ENCODE measurements at regions not wholly inside any gene's neighbourhood (a gene's known extent, or its start where the extent isn't known, plus 50 kb on each side); places are given as distances from the start of the nearest gene placed in this dataset.
"Not testable (repeated sequence)": the region's sequence is repeated elsewhere in the genome, so short reads cannot be mapped to it uniquely, and the experiment has no call there.

DNA sequence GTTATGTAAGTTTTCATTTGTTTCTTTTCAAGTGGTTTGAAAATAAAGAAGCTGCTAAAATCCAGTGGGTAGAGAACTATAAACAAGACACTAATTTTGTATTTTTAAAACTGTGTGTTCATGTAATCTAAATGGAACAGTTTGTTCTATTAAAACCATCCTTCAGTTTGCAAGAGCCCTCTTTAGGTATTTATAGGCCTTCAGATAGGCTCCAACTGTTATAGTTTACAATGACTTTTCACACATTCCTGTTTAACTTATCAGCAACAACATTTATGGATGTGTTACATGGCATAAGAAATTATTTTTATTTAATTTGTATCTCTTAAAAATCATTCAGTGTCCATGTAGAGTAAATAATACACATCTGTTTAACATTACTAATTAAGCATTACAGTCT, 126.7 kb upstream of the SLCO6A1 start:
- Mint-ChIP-seq H3K4me1 (no peaks in the 10 kb centered on the region), H3K36me3 (no peaks in the 10 kb centered on the region), H3K9me3 (peaks cover 0 to 5% (median 0%) of the 10 kb centered on the region in 7 donors), H3K4me3 (no peak overlapping the region), H3K27me3 (no peaks in the 10 kb centered on the region), H3K27ac (no peak overlapping the region)
- no peak for DNase-seq
- no peak for ATAC-seq (ENCODE audit: low read depth in 2 of 2)

DNA sequence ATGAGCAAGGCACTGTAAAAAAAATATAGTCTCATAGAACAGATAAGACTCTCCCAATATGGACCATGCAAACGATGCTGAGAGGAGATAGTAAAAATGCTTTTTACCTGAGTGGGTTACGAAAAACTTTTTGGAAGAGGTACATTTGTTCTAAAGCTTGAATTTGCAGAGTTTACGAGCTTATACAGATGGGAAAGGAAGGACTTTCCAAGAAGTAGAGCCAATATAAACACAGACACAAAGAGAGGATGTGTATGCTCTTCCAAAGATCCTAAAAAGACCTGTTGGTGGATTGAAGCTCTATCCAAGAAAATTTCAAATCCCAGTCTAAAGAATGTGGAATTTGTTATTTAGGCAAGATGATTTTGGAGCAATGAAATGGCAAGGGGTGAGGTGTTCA, 127.1 kb upstream of the SLCO6A1 start:
- DNase-seq (no peak), ATAC-seq (ENCODE audit: low read depth in 2 of 2) (no peak)
- no peaks in the 10 kb centered on the region for H3K36me3 Mint-ChIP-seq
- H3K27ac Mint-ChIP-seq, result no peak overlapping the region
- H3K4me3 Mint-ChIP-seq, result no peak overlapping the region
- peaks cover 0 to 5% (median 0%) of the 10 kb centered on the region in 7 donors for H3K9me3 Mint-ChIP-seq
- no peaks in the 10 kb centered on the region for H3K27me3 Mint-ChIP-seq
- H3K4me1 Mint-ChIP-seq, result no peaks in the 10 kb centered on the region

DNA sequence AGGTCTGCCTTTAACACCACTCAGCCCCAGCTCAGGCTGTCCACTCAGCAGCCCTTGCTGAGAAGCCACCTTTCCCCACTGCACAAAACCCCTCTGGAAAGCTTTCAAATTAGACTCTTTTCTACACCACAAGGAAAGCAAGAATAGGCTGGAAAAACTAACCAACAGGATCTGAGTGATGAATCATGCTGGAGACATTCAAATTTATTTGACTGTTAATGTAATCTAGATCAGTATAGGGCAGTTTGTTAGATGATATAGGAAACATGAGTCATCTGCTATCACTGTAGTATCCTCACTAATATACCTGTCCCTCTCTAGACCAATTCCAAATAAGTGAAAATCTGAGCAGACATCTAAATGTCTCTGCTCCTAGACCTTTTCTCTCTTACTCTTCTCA, 127.8 kb upstream of the PAM start:
- no peak overlapping the region for H3K27ac Mint-ChIP-seq
- H3K9me3 Mint-ChIP-seq, result peaks cover under 1 to 6% (median 4%) of the 10 kb centered on the region in 7 donors
- no peaks in the 10 kb centered on the region for H3K4me1 Mint-ChIP-seq
- no peaks in the 10 kb centered on the region for H3K27me3 Mint-ChIP-seq
- DNase-seq (no peak), ATAC-seq (ENCODE audit: low read depth in 2 of 2) (no peak)
- H3K4me3 Mint-ChIP-seq, result no peak overlapping the region
- no peaks in the 10 kb centered on the region for H3K36me3 Mint-ChIP-seq

DNA sequence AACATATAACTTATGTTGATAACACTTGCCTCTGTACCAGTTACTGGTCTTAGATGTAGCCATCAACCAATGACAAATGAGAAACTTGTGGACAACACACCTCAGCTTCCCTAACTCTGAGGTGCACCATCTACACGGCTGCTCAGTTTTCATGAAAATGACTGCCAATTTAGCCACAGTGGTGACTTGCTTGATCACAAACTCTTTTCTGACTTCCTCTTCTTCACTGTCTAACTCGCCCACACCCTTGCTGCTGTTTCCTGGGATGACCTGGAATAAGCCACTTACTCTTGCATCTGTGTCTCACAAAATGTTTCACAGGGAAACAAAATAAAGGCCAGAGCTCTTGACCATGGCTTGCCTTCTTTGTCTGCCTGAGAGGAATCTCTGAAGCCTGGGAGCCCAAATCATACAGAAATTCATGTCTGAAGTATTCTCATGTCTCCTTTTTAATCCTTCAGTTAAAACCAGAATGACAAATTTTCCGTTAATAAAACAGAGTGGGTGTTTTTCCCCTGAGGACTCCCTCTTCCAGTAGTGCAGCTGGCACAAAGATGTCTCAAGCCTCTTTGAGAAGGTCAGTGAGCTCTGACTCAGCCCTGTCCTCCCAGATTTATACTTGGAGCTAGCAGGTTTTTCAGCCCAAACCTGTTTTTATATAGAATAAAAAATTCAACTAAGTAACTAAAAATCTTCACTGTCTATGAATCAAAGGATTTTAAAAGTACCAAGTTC, 126.5 kb upstream of the PAM start:
- H3K36me3 Mint-ChIP-seq, result no peaks in the 10 kb centered on the region
- H3K27ac Mint-ChIP-seq, result no peak overlapping the region
- peaks cover 3 to 15% (median 10%) of the 10 kb centered on the region in 7 donors for H3K9me3 Mint-ChIP-seq
- H3K4me3 Mint-ChIP-seq, result no peak overlapping the region
- no peak for DNase-seq
- H3K27me3 Mint-ChIP-seq, result no peaks in the 10 kb centered on the region
- no peak for ATAC-seq (ENCODE audit: low read depth in 2 of 2)
- H3K4me1 Mint-ChIP-seq, result no peaks in the 10 kb centered on the region

DNA sequence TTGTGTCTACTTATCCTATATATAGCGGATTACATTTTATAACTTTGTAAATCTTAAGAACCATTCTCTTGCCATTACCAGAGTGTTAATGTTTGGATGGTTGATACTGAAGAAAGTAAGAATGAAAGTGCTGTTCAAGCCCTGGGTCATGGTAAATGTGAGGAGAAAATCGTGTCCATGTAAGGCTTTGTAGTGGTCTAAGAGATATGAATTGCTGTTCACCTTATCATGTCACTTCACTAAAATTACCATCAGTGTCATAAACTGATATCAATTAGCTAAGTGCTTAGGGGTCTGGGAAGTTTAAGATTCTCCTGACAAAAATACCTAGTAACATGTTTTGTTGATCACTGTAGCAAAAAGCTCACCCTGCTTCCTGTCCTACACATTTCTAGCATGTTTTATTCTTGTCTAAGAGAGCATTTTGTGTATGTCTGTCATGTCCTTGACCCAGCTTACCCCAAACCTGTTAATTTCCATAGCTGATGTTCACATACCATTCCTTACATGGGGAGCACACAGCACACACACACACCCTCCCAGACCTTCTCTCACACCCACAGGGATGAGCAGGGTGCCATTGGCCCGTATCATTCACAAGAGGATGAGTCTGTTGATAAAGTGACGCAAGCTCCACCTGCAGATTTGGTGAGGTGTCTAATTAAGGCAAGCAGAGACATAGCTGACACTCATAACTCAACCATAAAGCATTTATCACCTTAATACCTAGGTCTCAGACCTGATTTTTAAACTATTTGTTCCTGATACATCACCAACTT, 125.1 kb upstream of the PAM start:
- Mint-ChIP-seq H3K36me3 (no peaks in the 10 kb centered on the region), H3K9me3 (peaks cover 3 to 17% (median 13%) of the 10 kb centered on the region in 7 donors), H3K4me3 (no peak overlapping the region), H3K4me1 (no peaks in the 10 kb centered on the region), H3K27ac (no peak overlapping the region), H3K27me3 (no peaks in the 10 kb centered on the region)
- no peak for ATAC-seq (ENCODE audit: low read depth in 2 of 2)
- DNase-seq, result no peak

DNA sequence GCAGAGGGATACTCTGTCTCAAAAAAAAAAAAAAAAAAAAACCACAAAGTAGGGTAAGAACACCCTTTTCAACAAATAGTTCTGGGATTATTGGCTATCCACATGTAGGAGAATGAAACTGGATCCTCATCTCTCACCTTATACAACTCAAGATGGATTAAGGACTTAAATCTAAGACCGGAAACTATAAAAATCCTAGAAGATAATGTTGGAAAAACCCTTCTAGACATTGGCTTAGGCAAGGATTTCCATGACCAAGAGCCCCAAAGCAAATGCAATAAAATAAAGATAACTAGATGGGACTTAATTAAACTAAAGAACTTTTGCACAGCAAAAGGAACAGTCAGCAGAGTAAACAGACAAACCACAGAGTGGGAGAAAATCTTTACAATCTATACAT, 119.7 kb upstream of the PAM start:
- not testable (repeated sequence) for H3K36me3 Mint-ChIP-seq; DNase-seq; H3K27ac Mint-ChIP-seq; H3K27me3 Mint-ChIP-seq; ATAC-seq (ENCODE audit: low read depth in 2 of 2); H3K4me3 Mint-ChIP-seq; H3K4me1 Mint-ChIP-seq
- peaks cover 3 to 17% (median 13%) of the 10 kb centered on the region in 7 donors for H3K9me3 Mint-ChIP-seq

DNA sequence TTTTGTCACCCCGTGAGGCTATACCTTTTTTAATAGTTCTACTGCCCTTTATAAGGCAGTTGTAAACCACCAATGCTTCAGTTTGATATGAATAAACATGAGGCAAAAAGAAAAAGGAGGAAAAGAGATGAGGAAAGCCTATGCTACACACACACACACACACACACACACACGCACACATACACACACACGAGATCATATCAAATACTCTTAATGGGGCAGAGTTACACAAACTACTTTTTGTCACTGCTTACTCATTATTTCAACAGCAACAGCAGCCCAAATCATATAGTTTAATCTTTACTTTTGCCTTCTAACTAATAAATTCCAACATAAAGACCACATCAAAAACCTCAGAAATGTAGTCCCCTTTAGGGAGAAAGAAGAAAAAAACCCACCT, 116.8 kb upstream of the PAM start:
- Mint-ChIP-seq H3K36me3 (peaks cover 0 to 4% of the 10 kb centered on the region in 2 donors), H3K27ac (no peak overlapping the region), H3K9me3 (peaks cover 3 to 15% (median 10%) of the 10 kb centered on the region in 7 donors), H3K4me1 (no peaks in the 10 kb centered on the region), H3K4me3 (no peak overlapping the region), H3K27me3 (peaks cover 0 to 8% (median under 1%) of the 10 kb centered on the region in 3 donors)
- no peak for DNase-seq
- ATAC-seq (ENCODE audit: low read depth in 2 of 2), result no peak

DNA sequence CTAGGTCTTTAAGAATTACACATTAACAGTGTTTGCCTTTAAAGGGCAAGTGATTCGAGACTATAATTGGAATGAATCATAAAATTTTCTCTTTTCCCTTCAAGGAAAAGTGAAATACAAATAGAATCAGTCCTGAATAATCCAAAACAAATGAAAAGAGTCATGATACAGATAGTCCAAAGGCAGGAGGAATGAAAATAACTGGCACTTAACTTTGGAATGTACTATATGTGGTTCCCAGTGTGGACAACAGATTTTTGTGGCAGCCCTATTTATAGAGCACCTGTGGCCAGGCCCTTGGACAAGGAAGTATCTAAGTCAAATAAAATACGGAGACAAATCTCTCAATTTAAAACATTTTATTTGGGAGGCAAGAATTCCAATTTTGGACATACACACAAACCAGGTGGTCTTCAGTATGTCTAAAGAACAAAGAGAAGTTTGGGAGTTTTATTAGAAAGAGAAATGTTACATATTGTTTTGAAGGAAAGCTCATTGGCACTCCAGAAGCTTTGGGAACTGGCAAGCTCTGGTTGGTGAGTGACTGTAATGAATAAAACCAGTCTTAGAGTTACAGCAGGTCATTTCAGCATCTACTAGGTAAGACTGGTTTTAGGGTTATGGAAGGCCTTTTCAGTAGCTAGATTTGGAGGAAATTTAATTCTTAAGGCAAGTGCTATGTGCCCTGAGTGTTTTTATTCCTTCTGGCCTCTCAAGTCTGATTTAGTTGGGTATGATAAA, 116.0 kb upstream of the PAM start:
- H3K27me3 Mint-ChIP-seq, result peaks cover 0 to 14% (median 6%) of the 10 kb centered on the region in 3 donors
- no peaks in the 10 kb centered on the region for H3K4me1 Mint-ChIP-seq

DNA sequence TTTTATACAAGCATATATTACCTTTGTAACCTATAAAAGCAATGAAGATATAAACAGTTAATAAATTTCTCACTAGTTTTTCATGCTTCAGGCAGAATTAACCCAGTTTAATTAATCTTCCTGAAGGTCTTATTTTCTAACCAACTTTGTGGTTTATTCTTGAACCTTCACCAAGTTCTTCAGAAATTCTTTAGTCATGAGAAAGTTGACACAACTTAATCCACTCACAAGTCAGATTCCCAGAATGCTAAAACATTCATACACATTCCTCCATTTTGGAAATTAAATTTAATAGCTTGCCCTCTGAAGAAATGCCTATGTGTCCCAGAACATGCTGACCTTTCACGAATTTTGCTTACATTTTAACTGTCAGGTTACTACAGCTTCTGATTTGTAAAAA, 105.4 kb upstream of the PAM start:
- Mint-ChIP-seq H3K36me3 (no peaks in the 10 kb centered on the region), H3K4me3 (no peak overlapping the region), H3K4me1 (no peaks in the 10 kb centered on the region), H3K9me3 (peaks cover 0 to 22% (median 9%) of the 10 kb centered on the region in 7 donors), H3K27ac (no peak overlapping the region), H3K27me3 (peaks cover 0 to 6% (median 0%) of the 10 kb centered on the region in 3 donors)
- ATAC-seq (ENCODE audit: low read depth in 2 of 2), result no peak
- DNase-seq, result no peak

More for the DNA sequence above, 116.0 kb upstream of the PAM start:
- ATAC-seq (ENCODE audit: low read depth in 2 of 2) (no peak), DNase-seq (no peak)
- Mint-ChIP-seq H3K27ac (no peak overlapping the region), H3K36me3 (peaks cover 0 to 11% of the 10 kb centered on the region in 2 donors), H3K9me3 (peaks cover 6 to 17% (median 12%) of the 10 kb centered on the region in 7 donors), H3K4me3 (no peak overlapping the region)

DNA sequence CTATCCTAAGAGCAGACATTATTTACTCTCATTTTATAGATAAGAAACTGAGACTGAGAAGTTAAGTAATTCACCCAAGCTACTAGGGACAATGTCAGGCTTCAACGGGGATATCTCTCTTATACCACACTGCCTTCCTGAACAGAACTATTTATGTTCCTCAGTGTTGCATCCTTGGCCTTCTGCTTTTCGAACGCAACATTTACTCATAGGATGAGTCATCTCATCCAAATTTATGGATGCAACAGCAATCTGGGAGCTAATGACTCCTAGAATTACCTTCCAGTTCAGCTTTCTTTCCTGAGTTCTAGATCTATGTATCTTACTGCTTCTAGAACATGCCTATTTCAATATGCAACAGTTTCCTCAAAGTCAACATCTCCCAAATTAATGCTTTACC, 103.6 kb upstream of the PAM start:
- no peak overlapping the region for H3K27ac Mint-ChIP-seq
- H3K27me3 Mint-ChIP-seq, result no peaks in the 10 kb centered on the region
- ATAC-seq (ENCODE audit: low read depth in 2 of 2) (no peak), DNase-seq (no peak)
- no peaks in the 10 kb centered on the region for H3K36me3 Mint-ChIP-seq
- peaks cover 0 to 7% (median 6%) of the 10 kb centered on the region in 7 donors for H3K9me3 Mint-ChIP-seq
- H3K4me1 Mint-ChIP-seq, result no peaks in the 10 kb centered on the region
- H3K4me3 Mint-ChIP-seq, result no peak overlapping the region

DNA sequence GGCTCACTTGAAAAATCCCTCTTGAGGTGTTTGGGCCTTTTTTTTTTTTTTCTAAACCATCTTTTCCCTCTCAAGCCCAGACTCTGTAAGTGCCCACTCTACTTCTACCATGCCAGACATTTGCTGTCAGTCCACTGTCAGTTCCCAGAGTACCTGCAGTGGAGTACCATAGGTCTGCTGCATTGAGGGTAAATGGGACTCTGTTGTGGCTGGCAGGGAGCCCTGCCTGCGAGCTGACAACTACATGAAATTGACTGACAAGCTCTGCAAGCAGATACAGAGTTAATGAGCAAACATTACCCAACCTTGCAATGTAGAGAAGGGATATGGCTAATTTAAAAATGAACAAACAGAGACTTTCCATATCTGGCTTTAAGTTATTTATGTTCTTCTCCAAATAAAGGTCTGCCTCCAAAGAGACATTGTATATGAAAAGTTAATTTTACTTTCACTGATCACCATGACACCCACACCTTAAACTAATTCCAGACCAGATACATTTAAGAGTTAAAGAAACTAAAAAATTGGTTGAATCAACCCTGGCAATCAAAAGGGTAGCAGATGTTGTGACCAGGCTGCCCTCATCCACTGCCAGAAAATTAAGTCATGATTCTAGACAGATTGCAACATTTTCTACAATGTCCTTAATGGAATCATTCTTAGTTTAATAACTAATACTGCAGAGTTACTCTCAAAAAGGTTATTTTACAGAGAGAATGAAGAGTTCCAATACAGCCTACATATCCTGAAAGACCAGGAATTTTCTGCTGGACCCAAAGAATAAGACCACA, 100.4 kb upstream of the PAM start:
- Mint-ChIP-seq H3K36me3 (no peaks in the 10 kb centered on the region), H3K4me3 (no peak overlapping the region), H3K27me3 (no peaks in the 10 kb centered on the region), H3K4me1 (no peaks in the 10 kb centered on the region), H3K27ac (no peak overlapping the region), H3K9me3 (no peaks in the 10 kb centered on the region)
- DNase-seq (no peak), ATAC-seq (ENCODE audit: low read depth in 2 of 2) (no peak)

DNA sequence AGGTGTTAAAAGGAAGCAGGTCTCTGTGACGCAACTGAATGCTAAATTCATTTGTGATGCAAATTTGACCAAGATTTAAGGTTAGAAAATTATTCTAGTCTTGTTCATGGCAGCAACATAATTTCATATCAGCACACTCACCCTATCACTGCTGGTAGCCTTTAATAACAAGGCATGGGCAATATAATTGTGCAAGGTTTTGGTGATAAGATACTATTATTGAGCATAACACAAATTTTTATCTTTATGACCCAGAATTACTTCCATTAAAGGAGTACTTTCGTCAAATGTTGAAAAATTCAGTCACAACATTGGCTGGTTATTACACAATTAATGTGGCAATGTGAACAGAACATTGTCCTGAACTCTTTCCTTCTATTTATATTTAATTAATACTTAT, 96.0 kb upstream of the PAM start:
- no peaks in the 10 kb centered on the region for H3K27me3 Mint-ChIP-seq
- no peak overlapping the region for H3K27ac Mint-ChIP-seq
- H3K4me1 Mint-ChIP-seq, result no peaks in the 10 kb centered on the region
- DNase-seq, result no peak
- no peaks in the 10 kb centered on the region for H3K9me3 Mint-ChIP-seq
- no peak for ATAC-seq (ENCODE audit: low read depth in 2 of 2)
- H3K4me3 Mint-ChIP-seq, result no peak overlapping the region
- no peaks in the 10 kb centered on the region for H3K36me3 Mint-ChIP-seq

DNA sequence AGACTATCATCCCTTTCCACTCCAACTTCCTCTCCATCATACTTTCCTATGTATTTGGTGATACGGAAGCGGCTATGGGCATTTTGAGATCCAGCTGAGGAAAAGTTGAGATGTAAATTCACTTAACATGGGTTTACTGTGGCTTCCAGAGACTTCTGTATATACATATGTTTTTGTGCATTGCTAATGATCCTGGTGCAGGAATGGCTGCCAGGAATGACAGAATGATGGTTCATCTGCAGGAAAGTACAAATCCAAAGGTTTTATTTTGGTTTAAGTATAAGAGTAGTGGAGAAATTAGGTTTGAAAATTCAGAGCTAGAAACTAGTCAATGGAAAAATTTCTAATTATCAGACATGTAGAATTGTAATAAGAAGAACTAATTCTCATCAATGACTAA, 95.0 kb upstream of the PAM start:
- no peaks in the 10 kb centered on the region for H3K4me1 Mint-ChIP-seq

More for the DNA sequence above, 95.0 kb upstream of the PAM start:
- Mint-ChIP-seq H3K36me3 (no peaks in the 10 kb centered on the region), H3K9me3 (no peaks in the 10 kb centered on the region), H3K27ac (no peak overlapping the region), H3K27me3 (no peaks in the 10 kb centered on the region), H3K4me3 (no peak overlapping the region)
- ATAC-seq (ENCODE audit: low read depth in 2 of 2) (no peak), DNase-seq (no peak)

Measured in naive B cell (primary cell).